ENCODE measurements at regions not wholly inside any gene's neighbourhood (a gene's known extent, or its start where the extent isn't known, plus 50 kb on each side); places are given as distances from the start of the nearest gene placed in this dataset.

GRCh38 chr7:26948617-26949118 is 84.3 kb upstream of the SKAP2 start:
- TF ChIP-seq CTCF (IDR thresholded peaks at IDR 0.05; ENCODE audit: insufficient read depth, low read length) (no peak), REST (IDR thresholded peaks at IDR 0.05; ENCODE audit: insufficient replicate concordance, low read depth) (no peak), POLR2AphosphoS5 (IDR thresholded peaks at IDR 0.05; ENCODE audit: low read depth) (no peak), SPI1 (IDR thresholded peaks at IDR 0.05; ENCODE audit: borderline replicate concordance, low read depth) (no peak)

All from HL-60 (cell line).